ELR (cell line): ENCODE measurements at regions not wholly inside any gene's neighbourhood (a gene's known extent, or its start where the extent isn't known, plus 50 kb on each side); places are given as distances from the start of the nearest gene placed in this dataset.
"Not testable (repeated sequence)": the region's sequence is repeated elsewhere in the genome, so short reads cannot be mapped to it uniquely, and the experiment has no call there.

Experiments used
- DNase-seq: peaks from one replicate; pipeline ENCODE4 v3.0.0-alpha.2; 2015; ENCODE audit warnings: low read depth

- DNase-seq = not testable (repeated sequence)
Measured at GRCh38 chr14:106004937-106005795, 478.8 kb downstream of the TMEM121 start.

GRCh38 chr14:106006043-106006442 is 479.7 kb downstream of the TMEM121 start:
- DNase-seq = not testable (repeated sequence)

GRCh38 chr14:106006716-106007115 is 480.3 kb downstream of the TMEM121 start:
- not testable (repeated sequence) for DNase-seq

GRCh38 chr14:106010783-106011182 is 484.4 kb downstream of the TMEM121 start:
- DNase-seq = no peak

GRCh38 chr14:106011631-106012360 is 485.4 kb downstream of the TMEM121 start:
- peak; percentile 28 for DNase-seq

GRCh38 chr14:106012361-106012725 is 486.0 kb downstream of the TMEM121 start:
- not testable (repeated sequence) for DNase-seq

- DNase-seq = no peak
Measured at GRCh38 chr14:106013879-106014376, 487.5 kb downstream of the TMEM121 start.

- DNase-seq = not testable (repeated sequence)
Measured at GRCh38 chr14:106017952-106018351, 491.6 kb downstream of the TMEM121 start.

- no peak for DNase-seq
Measured at GRCh38 chr14:106021832-106022231, 495.4 kb downstream of the TMEM121 start.

- DNase-seq = peak; percentile 7
Measured at GRCh38 chr14:106022648-106023047, 496.3 kb downstream of the TMEM121 start.

GRCh38 chr14:106023411-106023810 is 497.0 kb downstream of the TMEM121 start:
- DNase-seq = no peak

GRCh38 chr14:106024983-106025604 is 498.7 kb downstream of the TMEM121 start:
- DNase-seq = no peak

GRCh38 chr14:106026026-106026425 is 499.6 kb downstream of the TMEM121 start:
- no peak for DNase-seq

GRCh38 chr14:106027759-106028158 is 501.4 kb downstream of the TMEM121 start:
- DNase-seq = not testable (repeated sequence)

- no peak for DNase-seq
Measured at GRCh38 chr14:106029959-106030358, 503.6 kb downstream of the TMEM121 start.

GRCh38 chr14:106037380-106037779 is 511.0 kb downstream of the TMEM121 start:
- DNase-seq = no peak

GRCh38 chr14:106038263-106038662 is 511.9 kb downstream of the TMEM121 start:
- no peak for DNase-seq

GRCh38 chr14:106039400-106039799 is 513.0 kb downstream of the TMEM121 start:
- DNase-seq = no peak

- no peak for DNase-seq
Measured at GRCh38 chr14:106044515-106044914, 518.1 kb downstream of the TMEM121 start.

GRCh38 chr14:106044949-106045596 is 518.7 kb downstream of the TMEM121 start:
- DNase-seq = peak; percentile 40

- DNase-seq = no peak
Measured at GRCh38 chr14:106051796-106052195, 525.4 kb downstream of the TMEM121 start.

GRCh38 chr14:106055289-106055688 is 528.9 kb downstream of the TMEM121 start:
- DNase-seq = no peak
